ENCODE measurements at regions not wholly inside any gene's neighbourhood (a gene's known extent, or its start where the extent isn't known, plus 50 kb on each side); places are given as distances from the start of the nearest gene placed in this dataset.
"Not testable (repeated sequence)": the region's sequence is repeated elsewhere in the genome, so short reads cannot be mapped to it uniquely, and the experiment has no call there.

- not testable (repeated sequence) for TF ChIP-seq CTCF, POLR2A (IDR thresholded peaks at IDR 0.05)
Observed at GRCh38 chr2:128598260-128598659, 279.6 kb upstream of the HS6ST1 start.

Data from lower leg skin (tissue), 3 donors.